ENCODE measurements at regions not wholly inside any gene's neighbourhood (a gene's known extent, or its start where the extent isn't known, plus 50 kb on each side); places are given as distances from the start of the nearest gene placed in this dataset.

DNA sequence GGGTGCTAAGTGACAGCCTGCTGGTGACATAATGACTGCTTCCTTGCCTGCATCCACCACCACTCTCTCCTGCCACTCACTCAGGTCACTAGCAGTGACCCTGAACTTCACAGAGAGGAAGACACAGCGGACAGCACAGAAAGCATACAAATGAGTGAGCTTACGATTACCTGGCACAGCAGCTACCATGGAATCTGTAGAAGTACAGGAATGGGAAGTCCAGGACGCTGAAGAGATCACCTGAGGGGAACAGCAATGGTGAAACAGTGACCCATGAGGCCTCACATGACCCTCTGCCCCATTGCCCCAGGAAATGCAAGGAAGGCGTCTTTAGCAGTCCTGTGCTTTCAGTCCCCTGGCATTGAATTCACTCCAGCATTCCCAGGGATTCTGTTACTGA, 96.7 kb upstream of the RIOK3 start:
- TF ChIP-seq, protein P1, sequence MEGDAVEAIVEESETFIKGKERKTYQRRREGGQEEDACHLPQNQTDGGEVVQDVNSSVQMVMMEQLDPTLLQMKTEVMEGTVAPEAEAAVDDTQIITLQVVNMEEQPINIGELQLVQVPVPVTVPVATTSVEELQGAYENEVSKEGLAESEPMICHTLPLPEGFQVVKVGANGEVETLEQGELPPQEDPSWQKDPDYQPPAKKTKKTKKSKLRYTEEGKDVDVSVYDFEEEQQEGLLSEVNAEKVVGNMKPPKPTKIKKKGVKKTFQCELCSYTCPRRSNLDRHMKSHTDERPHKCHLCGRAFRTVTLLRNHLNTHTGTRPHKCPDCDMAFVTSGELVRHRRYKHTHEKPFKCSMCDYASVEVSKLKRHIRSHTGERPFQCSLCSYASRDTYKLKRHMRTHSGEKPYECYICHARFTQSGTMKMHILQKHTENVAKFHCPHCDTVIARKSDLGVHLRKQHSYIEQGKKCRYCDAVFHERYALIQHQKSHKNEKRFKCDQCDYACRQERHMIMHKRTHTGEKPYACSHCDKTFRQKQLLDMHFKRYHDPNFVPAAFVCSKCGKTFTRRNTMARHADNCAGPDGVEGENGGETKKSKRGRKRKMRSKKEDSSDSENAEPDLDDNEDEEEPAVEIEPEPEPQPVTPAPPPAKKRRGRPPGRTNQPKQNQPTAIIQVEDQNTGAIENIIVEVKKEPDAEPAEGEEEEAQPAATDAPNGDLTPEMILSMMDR (IDR thresholded peaks at IDR 0.05) = no peak
- no peak for TF ChIP-seq POLR2A (IDR thresholded peaks at IDR 0.05)

All from sigmoid colon (tissue), 3 donors.